GM21360 (cell line): ENCODE measurements at regions not wholly inside any gene's neighbourhood (a gene's known extent, or its start where the extent isn't known, plus 50 kb on each side); places are given as distances from the start of the nearest gene placed in this dataset.
"Not testable (repeated sequence)": the region's sequence is repeated elsewhere in the genome, so short reads cannot be mapped to it uniquely, and the experiment has no call there.

Source experiments
- ATAC-seq: cut with Tn5 transposase; IDR thresholded peaks from one replicate; pipeline ENCODE4 v1.9.1; 2021; ENCODE audit warnings: mild to moderate bottlenecking, moderate library complexity; ENCODE audit not compliant: unreplicated experiment

DNA sequence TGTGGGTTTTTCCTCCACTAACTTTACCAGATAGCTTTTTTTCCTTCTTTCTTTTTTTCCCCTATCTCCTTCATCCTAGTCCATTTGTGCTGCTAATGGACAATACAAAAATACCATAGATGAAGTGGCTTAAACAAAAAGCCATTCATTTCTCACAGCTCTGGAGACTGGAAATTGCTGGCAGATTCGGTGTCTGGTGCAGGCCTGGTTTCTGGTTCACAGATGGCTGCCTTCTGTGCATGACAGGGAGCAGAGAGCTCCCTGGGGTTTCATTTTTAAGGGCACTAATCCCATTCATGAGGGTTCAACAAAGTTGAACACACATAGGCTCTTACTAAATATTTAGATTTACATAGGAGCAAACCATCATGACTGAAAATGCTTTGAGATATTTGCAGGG, 467.4 kb downstream of the TYW1 start:
- no peak for ATAC-seq

DNA sequence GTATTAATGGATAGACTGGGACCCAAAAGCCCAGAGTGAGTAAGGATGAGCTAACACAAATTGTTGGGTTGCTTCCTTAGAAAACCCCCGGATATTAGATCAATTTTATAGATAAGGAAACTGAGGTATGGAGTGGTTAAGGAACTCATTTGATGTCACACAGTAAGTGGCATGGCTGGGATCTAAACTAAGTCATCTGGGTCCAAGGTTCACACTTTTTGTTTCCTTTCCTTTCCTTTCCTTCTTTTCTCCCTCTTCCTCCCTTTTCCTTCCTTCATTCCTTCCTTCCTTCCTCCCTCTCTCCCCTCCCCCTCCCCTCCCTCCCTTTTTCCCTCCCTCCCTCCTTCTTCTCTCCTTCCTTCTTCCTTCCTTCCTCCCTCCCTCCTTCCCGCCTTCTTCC, 469.5 kb downstream of the TYW1 start:
- ATAC-seq = no peak

DNA sequence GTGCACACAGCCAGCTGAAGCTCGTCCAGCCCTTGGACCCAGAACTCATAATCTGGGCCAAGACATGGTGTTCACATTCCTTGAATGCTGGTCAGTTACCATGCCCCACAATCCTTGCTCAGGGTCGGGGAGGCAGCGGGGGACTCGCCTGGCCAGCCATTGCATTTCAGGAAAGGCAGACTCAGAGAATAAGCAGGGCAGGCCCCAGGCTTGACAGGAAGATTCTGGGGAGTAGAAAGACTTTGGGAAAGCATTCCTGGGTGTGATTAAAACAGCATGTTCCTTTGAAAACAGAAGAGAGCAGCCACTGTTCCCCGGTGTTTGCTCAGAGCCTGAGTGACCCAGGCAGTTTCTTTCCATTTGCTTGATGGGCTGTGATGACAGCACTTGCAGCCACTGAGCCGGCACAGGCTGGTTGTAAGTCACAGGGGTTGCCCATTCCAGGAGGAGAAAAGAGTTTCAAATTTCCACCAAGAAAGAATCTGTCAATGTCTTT, 473.7 kb downstream of the TYW1 start:
- ATAC-seq = no peak

DNA sequence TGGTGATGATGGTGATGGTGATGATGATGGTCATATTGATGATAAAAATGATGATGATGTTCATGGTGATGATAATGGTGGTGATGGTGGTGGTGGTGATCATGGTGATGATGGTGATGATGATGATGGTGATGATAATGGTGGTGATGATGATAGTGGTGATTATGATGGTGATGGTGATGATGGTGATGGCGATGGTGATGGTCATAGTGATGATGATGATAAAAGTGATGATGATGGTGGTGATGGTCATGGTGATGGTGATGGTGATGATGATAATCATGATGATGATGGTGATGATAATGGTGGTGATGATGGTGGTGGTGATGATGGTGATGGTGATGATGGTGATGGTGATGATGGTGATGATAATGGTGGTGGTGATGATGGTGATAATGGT, 478.7 kb downstream of the TYW1 start:
- no peak for ATAC-seq

DNA sequence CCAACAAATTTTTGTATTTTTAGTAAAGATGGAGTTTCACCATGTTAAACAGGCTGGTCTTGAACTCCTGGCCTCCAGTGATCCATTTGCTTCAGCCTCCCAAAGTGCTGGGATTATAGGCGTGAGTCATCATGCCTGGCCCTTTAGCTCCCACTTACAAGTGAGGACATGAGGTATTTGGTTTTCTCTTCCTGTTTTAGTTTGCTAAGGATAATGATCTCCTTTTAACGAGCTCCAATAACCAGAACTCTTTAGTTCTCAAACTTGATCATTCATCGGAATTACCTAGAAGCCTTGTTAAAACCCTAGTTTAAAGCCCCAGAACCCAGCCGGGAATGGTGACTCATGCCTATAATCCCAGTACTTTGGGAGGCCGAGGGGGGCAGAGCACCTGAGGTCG, 481.4 kb downstream of the TYW1 start:
- no peak for ATAC-seq

DNA sequence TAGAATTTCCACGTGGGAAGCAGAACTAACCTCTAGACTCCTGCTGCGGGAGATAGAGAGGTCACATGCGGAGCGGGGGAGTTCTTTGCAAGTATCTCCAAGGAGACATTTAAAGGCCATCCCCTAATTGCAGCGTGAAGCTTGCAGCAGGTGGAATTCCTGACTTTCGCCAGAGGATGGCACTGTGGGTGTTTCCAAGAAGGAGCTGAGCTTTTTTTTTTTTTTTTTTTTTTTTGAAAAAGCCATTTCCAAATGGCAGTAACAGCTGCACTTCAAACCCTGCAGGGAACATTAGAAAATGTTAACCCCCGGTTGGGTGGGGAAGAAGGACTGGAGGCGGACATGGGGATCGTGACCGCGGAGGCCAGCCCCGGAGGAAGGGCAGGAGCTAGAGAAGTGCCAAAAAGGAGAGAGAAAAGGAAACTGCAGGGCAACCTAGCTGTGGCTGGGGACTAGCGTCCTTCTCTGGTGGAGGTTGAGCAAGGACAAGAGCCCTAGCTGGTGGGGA, 487.7 kb downstream of the TYW1 start:
- ATAC-seq = no peak

DNA sequence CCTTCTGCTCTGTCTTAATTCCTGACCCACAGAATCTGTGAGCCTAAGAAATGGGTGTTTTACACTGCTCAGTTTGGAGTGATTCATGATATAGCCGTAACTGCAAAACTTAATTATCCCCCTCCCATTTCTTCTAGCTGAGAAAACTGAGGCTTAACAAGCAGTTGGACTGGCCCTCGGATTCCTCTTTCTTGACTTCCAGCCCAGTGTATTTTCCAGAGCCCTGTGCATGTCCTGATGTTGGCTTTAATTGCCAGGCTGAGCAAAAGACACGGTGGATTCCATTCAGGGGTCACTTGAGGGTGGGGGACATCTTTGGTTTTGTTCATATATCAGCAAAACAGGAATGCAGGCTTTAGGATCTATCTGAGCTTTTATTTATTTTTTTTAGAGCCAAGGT, 489.8 kb downstream of the TYW1 start:
- ATAC-seq = no peak

DNA sequence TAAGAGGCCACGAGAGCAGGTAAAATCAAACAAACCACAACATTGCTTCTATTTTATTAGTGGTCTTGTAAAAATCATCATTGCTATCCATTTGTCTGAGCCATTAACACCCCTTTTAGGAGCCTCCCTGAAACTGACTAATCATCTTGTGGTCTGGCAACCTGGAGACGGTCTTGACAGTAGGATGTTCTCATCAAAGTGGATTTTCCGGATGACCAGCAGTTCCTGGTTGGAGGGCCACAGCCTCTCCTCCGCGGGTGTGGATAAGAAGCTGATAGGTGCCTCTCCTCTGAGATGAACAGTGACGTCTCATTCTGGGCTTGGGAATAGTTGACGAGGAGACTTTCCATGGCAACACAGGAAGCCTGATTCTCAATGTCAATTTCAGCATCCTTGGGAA, 490.7 kb downstream of the TYW1 start:
- no peak for ATAC-seq

DNA sequence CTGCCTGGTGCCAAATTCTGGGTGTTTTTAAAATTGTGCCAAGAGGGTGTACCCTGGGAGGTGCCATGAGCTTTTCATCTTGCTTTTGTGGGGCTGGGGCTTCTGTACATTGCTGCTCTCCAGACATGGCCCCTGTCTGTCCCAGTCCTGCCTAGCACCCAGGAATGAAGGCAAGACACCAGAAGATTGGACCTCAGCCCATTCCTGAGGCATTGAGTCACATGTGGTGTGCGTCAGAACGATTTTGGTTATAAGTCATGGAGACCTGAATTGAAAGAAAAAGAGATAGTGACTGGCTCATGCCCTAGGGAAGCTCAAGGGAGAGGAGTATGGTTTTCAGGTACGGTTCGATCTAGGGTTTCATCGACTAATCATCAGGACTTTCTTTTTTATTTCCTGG, 493.2 kb downstream of the TYW1 start:
- no peak for ATAC-seq

DNA sequence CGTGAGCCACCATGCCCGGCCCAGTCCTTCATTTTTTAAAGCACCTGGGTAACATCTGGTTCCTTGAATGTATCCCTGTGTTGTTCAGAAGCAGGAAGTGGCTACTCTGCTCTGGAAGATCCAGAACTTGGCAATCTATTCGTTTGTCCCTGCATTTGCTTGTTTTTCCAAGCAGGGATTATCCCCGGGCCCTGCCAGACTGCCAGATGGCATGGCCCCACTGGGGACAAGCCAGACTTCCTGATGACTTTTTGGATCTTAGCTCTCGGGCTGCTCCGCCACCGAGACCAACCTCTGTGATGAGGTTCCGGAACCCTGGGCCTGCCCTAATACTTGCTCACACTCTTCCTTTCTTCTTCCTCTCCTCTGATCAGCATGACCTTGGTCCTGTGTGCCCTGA, 496.7 kb downstream of the TYW1 start:
- ATAC-seq = no peak

DNA sequence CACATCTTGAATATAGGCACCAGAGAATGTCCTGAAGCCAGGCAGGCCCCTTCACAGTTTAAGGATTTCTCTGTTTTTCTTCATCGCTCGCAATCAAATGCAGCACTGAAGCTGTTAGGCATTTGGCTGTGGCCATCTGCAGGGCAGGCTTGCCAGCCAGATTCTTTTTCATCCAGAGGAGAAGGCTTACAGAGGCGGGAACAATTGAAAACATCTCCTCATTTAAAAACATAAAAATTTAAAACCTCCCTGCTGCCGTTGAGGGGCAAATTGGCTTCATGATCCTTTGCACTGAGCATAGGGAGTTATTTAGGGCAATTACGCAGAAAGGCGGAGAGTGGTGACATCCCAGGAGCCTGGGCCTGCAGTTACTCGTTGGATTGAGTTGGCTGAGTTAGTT, 500.0 kb downstream of the TYW1 start:
- no peak for ATAC-seq

DNA sequence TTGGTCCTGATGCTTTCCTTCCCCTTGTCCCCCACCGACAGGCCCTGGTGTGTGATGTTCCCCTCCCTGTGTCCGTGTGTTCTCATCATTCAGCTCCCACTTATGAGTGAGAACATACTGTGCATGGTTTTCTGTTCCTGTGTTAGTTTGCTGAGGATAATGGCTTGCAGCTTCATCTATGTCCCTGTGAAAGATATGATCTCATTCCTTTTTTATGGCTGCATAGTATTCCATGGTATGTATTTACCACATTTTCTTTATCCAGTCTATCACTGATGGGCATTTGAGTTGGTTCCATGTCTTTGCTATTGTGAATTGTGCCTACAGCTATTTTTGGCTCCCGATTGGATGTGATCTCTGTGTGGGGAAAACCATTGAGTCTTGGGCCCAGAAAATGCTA, 501.3 kb downstream of the TYW1 start:
- not testable (repeated sequence) for ATAC-seq

DNA sequence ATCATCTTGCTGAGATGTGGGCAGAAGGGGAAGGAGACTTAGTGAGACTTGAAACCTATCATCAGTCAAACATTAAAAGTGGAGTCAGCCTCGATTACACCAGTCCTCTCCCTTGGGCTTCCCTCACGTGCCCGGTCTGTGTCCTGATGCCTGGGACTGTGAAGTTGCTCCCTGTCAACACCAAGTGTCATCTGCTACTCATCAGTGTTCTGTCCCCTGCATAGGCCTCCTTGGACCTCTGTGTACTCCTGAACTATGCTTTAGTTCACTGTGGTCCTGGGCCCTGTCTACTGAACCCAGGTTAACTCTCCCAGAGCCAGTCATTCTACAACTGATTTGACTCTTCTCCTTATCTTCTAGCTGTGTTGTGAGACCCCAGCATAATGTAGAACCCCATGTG, 506.3 kb downstream of the TYW1 start:
- no peak for ATAC-seq

DNA sequence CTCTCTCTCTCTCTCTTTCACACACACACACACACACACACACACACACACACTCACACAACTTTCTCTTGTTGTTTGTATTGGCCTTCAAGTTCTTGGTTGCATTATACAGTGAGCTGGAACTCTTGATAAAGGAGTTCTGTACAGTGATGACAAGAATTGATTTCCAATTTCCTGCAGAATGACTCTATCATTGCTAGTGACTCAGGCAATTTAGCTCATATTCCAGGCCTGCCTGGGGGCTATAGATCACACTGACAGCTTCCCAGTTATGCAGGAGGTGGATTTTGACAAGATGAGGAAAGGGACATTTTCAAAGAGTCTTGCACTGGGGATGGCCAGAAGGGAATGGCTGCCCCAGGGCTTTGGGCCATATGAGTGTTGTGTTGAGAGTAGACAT, 508.8 kb downstream of the TYW1 start:
- no peak for ATAC-seq

DNA sequence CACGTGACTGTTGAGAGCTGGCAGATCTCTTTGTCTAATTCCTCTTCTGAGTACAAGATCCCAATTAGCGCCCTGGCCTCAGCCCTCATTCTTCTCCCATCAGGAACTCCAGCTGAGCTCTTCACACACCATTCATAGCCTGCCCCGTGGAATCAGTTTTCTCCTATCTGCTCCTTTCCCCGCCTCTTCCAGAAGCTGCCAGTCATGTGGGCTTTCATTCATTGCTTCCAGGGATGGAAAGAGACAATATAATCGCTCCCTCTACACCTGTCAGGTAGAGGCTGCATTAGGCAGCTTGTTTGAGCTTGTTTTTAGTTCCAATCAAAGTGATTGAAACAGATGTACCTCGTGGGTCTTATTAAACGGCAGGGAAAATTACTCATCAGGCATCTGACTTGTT, 515.8 kb downstream of the TYW1 start:
- no peak for ATAC-seq

DNA sequence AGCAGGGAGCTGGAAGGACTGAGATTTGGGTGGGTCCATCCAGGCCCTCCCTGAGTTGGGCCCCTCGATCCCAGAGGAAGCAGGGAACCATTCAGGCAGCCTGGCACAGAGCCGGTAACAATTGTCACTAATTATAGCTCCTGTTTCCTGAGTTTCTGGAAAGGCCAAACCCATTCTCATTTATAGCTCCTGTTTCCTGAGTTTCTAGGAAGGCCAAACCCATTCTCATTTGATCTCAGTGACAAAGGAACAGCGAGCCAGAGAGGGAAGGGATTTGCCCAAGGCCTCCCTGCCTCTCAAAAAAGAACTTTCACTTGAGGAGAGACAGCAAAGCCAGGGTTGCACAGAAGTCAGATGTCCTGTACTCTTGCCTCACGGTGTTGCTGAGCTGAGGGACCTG, 521.9 kb downstream of the TYW1 start:
- ATAC-seq = no peak

DNA sequence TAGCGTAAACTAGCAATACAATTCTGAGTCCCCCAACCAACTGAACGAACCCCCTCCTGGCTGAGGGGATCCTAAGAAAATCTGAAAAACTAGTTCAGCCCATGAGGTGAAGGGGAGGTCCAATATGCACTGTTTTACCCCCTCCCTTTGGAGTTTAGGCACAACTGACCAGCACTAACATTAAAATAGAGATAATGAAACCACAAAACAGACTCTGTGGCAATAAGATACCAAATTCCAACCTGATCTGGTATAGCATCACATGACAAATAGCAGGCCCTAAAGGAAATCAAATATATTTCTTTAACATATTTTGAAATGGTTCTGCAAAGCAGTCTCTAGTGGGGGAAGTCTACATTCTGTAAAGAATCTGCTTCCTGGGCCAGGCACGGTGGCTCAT, 522.5 kb downstream of the TYW1 start:
- no peak for ATAC-seq

DNA sequence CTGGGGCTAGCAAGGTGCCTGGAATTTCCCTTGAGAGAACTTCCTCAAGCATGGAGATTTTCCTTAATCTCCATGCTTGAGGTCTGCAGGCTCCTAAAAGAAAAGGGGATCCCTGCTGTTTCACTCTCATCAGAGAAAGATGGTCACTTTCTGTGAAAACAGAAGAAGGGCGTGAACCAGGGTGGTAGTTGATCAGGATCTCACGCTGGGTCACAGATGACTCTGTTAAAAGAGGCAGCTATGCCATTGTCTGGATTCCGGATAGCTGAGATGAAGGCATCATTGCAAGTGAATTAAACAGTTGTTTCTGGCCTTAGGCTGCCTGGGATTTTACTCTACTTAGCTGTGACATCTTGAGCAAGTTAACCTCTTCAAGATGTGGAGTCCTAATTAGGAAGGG, 525.9 kb downstream of the TYW1 start:
- no peak for ATAC-seq

DNA sequence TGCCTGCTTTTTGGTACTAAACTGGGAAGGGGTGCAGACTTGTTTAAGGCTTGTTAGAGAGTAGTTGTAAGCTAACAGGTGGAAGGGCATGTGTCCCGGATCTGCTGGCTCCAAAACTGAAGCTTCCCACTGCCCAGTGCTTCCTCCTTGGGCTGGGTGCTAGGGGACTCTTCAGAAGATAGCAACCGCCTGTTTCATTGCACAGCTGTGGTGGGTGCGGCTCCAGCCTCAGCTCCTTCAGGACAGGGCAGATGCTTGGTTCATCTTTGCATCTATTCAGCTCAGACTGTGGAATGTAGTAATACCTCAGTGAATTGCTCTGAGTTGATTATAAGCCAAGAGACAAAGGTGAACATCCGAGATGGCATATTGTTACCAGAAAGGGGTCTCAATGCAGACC, 527.1 kb downstream of the TYW1 start:
- ATAC-seq = no peak

DNA sequence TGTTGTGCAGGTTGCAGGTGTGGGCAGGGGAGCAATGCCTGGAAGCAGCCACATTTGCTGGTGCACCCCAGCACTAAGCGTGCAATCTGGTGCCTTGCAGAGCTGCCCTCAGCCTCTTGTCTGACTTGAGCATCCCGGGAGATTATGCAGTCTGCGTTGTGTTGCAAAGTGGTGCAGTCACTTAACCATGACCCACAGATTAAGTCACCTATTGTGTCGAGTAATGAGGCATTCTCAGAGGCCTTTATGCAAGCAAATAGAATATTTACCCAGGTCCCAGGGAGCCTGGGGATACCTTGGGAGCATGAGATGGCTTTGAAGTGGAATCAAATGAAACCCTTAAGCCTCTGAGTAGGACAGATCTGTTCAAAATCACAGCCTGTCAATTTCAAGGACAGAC, 529.0 kb downstream of the TYW1 start:
- no peak for ATAC-seq

DNA sequence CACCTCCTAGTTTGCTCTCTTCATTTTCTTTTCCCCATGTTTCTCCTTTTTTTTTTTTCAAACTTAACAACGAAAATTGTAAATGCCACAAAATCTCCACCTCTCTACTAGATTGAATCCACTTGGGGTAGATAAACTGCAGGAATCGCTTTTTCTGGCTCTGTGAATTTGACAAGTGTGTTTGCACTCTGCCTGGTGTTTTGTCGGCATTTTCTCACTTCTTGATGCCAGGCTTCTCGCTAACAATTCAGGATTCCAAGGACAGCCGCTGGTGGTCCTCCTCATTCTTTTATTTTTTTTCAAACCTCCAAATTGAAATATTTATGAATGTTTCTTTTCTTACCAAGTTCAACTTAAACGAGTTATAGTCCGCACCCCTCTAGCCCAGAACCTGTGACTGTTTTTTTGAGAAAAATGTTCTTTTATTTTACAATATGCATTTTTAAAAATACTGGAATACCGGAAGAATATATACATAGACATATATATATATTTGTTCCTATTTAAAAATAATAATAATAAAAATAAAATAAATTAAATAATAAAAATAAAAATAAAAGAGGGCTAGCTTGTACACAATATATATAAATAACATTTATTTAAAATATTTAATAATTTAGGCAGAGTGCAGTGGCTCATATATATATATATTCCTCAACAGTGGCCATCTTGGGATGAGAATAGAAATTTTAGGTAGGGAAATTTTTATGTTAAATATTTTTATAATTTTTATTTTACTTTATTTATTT, 538.8 kb downstream of the TYW1 start:
- no peak for ATAC-seq

DNA sequence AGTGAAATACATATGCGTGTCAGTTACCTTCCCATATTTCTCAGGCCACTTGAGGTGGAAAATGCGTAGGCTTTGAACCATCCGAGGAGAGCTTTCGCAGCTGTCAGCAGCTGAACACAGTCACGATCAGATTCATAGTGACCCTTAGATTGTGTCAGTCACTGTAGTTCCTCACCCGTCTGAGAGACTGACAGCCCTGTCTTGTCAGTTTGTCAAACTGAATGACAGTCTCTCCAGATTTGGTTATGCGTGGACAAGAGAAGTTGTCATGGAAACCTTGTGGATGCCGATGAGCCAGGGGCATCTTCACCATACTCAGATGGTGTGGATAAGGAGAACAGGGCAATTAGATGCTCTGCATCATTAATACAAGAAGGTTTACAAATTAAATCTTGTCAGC, 546.3 kb downstream of the TYW1 start:
- no peak for ATAC-seq
